ENCODE measurements at regions not wholly inside any gene's neighbourhood (a gene's known extent, or its start where the extent isn't known, plus 50 kb on each side); places are given as distances from the start of the nearest gene placed in this dataset.

DNA sequence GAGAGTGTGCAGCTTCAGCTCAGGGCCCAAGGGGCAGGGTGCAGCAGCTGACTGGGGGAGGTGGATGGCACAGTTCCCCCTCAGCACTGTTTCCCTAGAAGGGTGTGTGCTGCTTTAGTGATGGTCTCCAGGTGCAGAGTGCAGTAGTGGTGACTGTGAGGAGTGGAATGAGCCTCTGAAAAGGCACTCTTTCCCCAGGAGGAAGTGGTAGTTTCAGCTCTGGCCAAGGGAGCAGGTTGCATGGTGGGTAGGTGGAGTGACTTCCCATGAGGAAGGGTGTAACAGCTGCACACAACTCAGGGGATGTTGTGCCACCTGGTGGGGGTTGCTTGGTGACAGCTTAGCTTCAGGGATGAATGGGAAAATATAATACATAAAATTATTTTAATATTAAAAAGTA lies 251.5 kb upstream of the NXPH2 start:
- TF ChIP-seq EP300 (IDR thresholded peaks at IDR 0.05), result no peak
- TF ChIP-seq, protein P1, sequence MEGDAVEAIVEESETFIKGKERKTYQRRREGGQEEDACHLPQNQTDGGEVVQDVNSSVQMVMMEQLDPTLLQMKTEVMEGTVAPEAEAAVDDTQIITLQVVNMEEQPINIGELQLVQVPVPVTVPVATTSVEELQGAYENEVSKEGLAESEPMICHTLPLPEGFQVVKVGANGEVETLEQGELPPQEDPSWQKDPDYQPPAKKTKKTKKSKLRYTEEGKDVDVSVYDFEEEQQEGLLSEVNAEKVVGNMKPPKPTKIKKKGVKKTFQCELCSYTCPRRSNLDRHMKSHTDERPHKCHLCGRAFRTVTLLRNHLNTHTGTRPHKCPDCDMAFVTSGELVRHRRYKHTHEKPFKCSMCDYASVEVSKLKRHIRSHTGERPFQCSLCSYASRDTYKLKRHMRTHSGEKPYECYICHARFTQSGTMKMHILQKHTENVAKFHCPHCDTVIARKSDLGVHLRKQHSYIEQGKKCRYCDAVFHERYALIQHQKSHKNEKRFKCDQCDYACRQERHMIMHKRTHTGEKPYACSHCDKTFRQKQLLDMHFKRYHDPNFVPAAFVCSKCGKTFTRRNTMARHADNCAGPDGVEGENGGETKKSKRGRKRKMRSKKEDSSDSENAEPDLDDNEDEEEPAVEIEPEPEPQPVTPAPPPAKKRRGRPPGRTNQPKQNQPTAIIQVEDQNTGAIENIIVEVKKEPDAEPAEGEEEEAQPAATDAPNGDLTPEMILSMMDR (IDR thresholded peaks at IDR 0.05), result no peak
- no peak for DNase-seq (ENCODE audit: extremely low spot score)
- Histone ChIP-seq H3K4me1 (no peaks in the 10 kb centered on the region), H3K27me3 (no peaks in the 10 kb centered on the region), H3K9me3 (peaks cover 0 to 3% (median 0%) of the 10 kb centered on the region in 4 donors), H3K36me3 (no peaks in the 10 kb centered on the region), H3K27ac (replicated peaks in 1 of 4) (no peak overlapping the region), H3K4me3 (no peak overlapping the region)
- intact Hi-C loops (cut with DNase I), result no loop called here

DNA sequence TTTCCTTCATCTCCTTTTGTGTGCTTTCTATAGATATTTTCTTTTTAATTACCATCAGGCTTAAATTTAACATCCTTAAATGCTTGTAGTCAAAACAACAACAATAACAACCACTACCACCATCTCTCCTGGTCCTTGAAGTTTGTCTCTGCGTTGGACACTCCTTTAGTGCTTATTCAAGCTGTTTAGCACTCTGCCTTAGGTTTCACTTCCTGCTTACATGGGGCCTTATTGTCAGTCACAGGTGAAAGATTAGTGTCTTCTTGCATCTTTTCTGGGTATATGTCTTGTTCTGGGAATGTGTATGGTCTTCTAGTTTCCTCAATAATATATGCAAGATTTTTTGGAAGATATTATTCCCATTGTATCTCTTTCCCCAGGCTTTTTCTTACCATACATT lies 240.1 kb upstream of the NXPH2 start:
- no peak for DNase-seq (ENCODE audit: extremely low spot score)
- Histone ChIP-seq H3K27ac (replicated peaks in 1 of 4) (no peak overlapping the region), H3K4me3 (no peak overlapping the region), H3K9me3 (peaks cover 0 to 27% (median 9%) of the 10 kb centered on the region in 4 donors), H3K27me3 (no peaks in the 10 kb centered on the region), H3K36me3 (no peaks in the 10 kb centered on the region), H3K4me1 (no peaks in the 10 kb centered on the region)
- TF ChIP-seq EP300 (IDR thresholded peaks at IDR 0.05), result no peak
- no peak for TF ChIP-seq POLR2A (IDR thresholded peaks at IDR 0.05; ENCODE audit: low read depth)
- TF ChIP-seq, protein P1 (IDR thresholded peaks at IDR 0.05), result no peak
- no peak for TF ChIP-seq POLR2AphosphoS5 (IDR thresholded peaks at IDR 0.05)
- intact Hi-C loops (cut with DNase I), result no loop called here
- 77% methylated on average over 1 of the region's 1 CpG for WGBS

DNA sequence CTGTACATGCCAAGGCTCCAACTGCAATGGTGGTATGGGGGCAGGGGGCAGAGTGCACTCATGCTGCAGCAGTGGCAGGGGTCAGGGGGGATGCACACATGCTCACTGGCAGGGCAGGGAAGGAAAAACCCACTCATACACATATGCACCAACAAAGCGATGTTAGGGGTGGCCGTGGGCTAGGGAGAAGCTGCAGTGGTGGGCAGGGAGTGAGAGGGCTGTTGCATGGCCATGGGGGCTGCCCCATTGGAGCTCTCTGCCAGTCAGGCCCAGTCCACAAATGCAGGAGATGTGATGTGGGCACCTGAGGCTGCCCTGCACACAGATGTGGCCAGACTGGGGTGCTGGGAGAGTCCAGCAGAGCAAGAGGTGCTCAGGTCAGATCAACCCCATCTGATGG lies 238.1 kb upstream of the NXPH2 start:
- Histone ChIP-seq H3K36me3 (no peaks in the 10 kb centered on the region), H3K4me3 (no peak overlapping the region)
- WGBS, result 86% methylated on average over 1 of the region's 2 CpGs

DNA sequence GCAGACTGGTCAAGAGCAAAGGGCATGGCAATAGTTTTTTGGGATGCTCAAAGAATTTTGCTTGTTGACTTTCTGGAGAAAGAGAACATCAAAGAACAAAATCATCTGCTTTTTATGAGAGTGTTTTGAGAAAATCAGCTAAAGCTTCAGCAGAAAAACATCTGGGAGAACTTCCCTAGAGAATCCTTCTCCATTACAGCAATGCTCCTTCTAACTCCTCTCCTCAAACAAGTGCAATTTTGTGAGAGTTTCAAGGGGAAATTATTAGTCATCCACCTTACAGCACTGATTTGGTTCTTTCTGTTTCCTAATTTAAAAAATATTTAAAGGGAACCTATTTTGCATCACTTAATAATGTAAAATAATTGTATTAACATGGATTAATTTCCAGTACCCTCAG lies 226.9 kb upstream of the NXPH2 start:
- intact Hi-C loops (cut with DNase I), result no loop called here
- H3K27me3 ChIP-seq, result no peaks in the 10 kb centered on the region
- no peaks in the 10 kb centered on the region for H3K36me3 ChIP-seq
- H3K4me1 ChIP-seq, result no peaks in the 10 kb centered on the region
- DNase-seq (ENCODE audit: extremely low spot score), result no peak
- TF ChIP-seq POLR2A (IDR thresholded peaks at IDR 0.05; ENCODE audit: low read depth) (no peak), POLR2AphosphoS5 (IDR thresholded peaks at IDR 0.05) (no peak), EP300 (IDR thresholded peaks at IDR 0.05) (no peak)
- TF ChIP-seq, protein P1 (IDR thresholded peaks at IDR 0.05), result no peak
- H3K27ac ChIP-seq (replicated peaks in 1 of 4), result no peak overlapping the region
- no peak overlapping the region for H3K4me3 ChIP-seq
- no peaks in the 10 kb centered on the region for H3K9me3 ChIP-seq

More for the DNA sequence above, 238.1 kb upstream of the NXPH2 start:
- Histone ChIP-seq H3K27ac (replicated peaks in 1 of 4) (no peak overlapping the region), H3K27me3 (no peaks in the 10 kb centered on the region), H3K9me3 (peaks cover 0 to 27% (median 14%) of the 10 kb centered on the region in 4 donors), H3K4me1 (no peaks in the 10 kb centered on the region)
- intact Hi-C loops (cut with DNase I), result no loop called here
- DNase-seq (ENCODE audit: extremely low spot score), result no peak
- TF ChIP-seq, protein P1 (IDR thresholded peaks at IDR 0.05), result no peak
- TF ChIP-seq POLR2A (IDR thresholded peaks at IDR 0.05; ENCODE audit: low read depth) (no peak), POLR2AphosphoS5 (IDR thresholded peaks at IDR 0.05) (no peak), EP300 (IDR thresholded peaks at IDR 0.05) (no peak)

DNA sequence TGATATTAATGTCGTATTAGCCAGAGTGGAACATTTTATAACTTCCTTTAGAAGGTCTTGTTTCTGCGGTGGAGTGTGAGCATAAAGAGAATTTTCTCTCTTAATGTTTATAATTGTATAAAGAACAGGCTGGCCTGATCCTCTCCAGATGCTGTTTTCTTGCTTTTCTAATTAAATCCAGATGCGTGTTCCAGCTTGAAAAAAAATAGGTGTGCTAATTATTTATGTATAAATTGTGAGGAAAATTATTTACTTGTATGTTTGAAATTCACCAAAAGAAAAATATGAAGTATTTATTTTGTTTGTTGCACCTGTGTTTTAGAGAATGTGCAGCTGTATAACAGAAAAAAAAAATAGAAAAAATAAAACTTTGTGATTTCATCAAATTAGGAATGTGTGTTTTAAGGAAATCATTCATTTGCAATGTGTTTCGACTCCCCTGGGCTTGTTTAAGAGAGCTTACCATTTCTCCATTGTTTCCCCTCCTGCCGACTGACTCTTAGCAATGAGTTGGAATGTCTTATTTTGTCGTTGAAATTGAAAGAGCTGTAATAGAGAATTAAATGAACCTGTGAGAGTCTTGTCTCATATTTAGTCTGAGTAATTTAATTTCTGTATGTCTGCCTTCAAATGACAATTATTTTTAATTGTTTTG lies 220.1 kb upstream of the NXPH2 start:
- WGBS, result 32% methylated on average over 6 of the region's 6 CpGs
- H3K36me3 ChIP-seq, result no peaks in the 10 kb centered on the region
- H3K27ac ChIP-seq (replicated peaks in 1 of 4), result no peak overlapping the region
- no peak for DNase-seq (ENCODE audit: extremely low spot score)
- no peak overlapping the region for H3K4me3 ChIP-seq
- no peaks in the 10 kb centered on the region for H3K27me3 ChIP-seq
- intact Hi-C loops (cut with DNase I), result no loop called here
- H3K9me3 ChIP-seq, result no peaks in the 10 kb centered on the region
- TF ChIP-seq, protein P1 (IDR thresholded peaks at IDR 0.05), result no peak
- TF ChIP-seq EP300 (IDR thresholded peaks at IDR 0.05) (no peak), POLR2A (IDR thresholded peaks at IDR 0.05; ENCODE audit: low read depth) (no peak)
- H3K4me1 ChIP-seq, result no peaks in the 10 kb centered on the region

Data from esophagus muscularis mucosa (tissue), 4 donors.